NCI-H187 (cell line): ENCODE measurements at regions not wholly inside any gene's neighbourhood (a gene's known extent, or its start where the extent isn't known, plus 50 kb on each side); places are given as distances from the start of the nearest gene placed in this dataset.
"Not testable (repeated sequence)": the region's sequence is repeated elsewhere in the genome, so short reads cannot be mapped to it uniquely, and the experiment has no call there.

Experiments used
- DNase-seq, 2 experiments: peaks; one replicate each; lab custom pipeline; 2025; lab: John Stamatoyannopoulos, UW

GRCh38 chr1:187958207-187958606 is 1129.5 kb downstream of the PLA2G4A start:
- DNase-seq: no peak

GRCh38 chr1:187959062-187959461 is 1130.3 kb downstream of the PLA2G4A start:
- DNase-seq: no peak

GRCh38 chr1:187960125-187960638 is 1131.4 kb downstream of the PLA2G4A start:
- DNase-seq: no peak

- DNase-seq: no peak
Observed at GRCh38 chr1:187961895-187962294, 1133.1 kb downstream of the PLA2G4A start.

GRCh38 chr1:187971851-187972250 is 1143.1 kb downstream of the PLA2G4A start:
- DNase-seq: no peak

GRCh38 chr1:187977298-187977697 is 1148.5 kb downstream of the PLA2G4A start:
- no peak for DNase-seq

GRCh38 chr1:187985145-187985896 is 1156.6 kb downstream of the PLA2G4A start:
- DNase-seq: no peak

- DNase-seq: no peak
Observed at GRCh38 chr1:187985897-187986654, 1157.3 kb downstream of the PLA2G4A start.

GRCh38 chr1:187987236-187987776 is 1158.6 kb downstream of the PLA2G4A start:
- DNase-seq: no peak

GRCh38 chr1:187991944-187992343 is 1163.2 kb downstream of the PLA2G4A start:
- DNase-seq: no peak

DNA sequence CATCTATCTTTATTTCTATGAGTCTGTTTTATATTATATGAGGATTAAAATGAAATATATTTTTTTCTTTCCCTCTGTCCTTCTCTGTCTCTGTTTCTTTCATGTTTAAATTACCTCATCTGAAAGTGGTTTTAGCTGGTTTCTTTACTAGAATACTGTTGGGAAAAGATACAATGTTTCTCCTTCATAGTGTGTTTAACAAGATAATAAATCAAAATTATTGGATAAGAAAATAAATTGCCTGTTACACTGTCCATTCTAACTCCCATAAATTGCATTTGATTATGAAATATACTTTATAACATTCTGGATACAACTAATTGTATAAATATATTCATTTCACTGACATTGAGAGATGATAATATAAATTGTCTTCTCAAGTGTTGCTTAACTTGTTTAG is 1168.0 kb downstream of the PLA2G4A start:
- DNase-seq: no peak

GRCh38 chr1:187999973-188000372 is 1171.2 kb downstream of the PLA2G4A start:
- DNase-seq: no peak

DNA sequence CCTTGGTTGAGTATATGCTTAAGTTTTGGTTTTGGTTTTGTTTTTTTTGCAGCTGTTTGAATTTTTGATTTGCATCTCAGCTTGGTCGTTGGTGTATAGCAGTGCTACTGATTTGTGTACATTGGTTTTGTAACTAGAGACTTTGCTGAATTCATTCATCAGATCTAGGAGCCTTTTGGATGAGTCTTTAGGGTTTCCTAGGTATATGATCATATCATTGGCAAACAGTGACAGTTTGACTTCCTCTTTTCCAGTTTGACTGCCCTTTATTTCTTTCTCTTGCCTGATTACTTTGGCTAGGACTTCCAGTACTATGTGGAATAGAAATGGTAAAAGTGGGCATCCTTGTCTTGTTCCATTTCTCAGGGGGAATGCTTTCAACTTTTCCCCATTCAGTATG is 1174.9 kb downstream of the PLA2G4A start:
- not testable (repeated sequence) for DNase-seq

- DNase-seq: no peak
Observed at GRCh38 chr1:188004849-188005248, 1176.1 kb downstream of the PLA2G4A start.

DNA sequence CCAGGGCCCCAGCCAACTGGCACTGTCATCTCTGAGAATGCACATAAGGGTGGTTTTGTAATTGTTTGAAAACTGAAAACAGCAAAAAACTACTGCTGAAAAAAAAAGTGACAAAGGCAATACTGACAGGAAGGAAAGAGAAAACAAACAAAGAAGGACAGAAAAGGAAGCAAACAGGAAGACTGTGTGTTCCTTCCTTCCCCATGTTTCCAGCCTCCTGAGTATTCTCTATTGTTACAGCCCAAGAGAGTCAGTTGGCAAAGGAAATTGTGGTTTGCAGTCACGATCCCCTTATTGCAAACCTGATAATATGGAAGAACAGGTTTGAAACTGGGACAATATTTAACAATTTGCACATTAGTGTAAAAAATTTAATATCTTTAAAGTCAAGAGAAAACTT is 1177.6 kb downstream of the PLA2G4A start:
- no peak for DNase-seq

GRCh38 chr1:188013222-188013849 is 1184.6 kb downstream of the PLA2G4A start:
- not testable (repeated sequence) for DNase-seq

- no peak for DNase-seq
Observed at GRCh38 chr1:188017921-188018320, 1189.2 kb downstream of the PLA2G4A start.

- no peak for DNase-seq
Observed at GRCh38 chr1:188022661-188023060, 1193.9 kb downstream of the PLA2G4A start.

DNA sequence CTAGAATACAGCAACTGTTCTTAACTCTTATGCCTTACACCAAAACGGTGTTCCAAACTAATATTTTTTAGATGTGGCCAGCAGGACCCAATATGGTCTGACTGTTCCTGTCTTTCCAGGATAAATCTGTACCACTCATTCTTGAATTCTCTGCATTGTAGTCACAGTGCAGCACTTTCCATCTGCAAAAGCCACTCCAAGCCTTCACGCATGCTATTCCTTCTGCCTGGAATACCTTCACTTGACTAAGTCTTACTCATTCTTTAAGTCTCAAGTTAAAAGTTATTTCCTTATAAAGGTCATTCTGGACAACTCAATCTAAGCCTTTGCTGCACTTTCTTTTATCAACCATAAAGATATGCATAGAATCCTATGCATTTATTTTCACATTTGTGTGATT is 1194.5 kb downstream of the PLA2G4A start:
- DNase-seq: no peak

GRCh38 chr1:188027613-188028012 is 1198.9 kb downstream of the PLA2G4A start:
- DNase-seq: no peak

DNA sequence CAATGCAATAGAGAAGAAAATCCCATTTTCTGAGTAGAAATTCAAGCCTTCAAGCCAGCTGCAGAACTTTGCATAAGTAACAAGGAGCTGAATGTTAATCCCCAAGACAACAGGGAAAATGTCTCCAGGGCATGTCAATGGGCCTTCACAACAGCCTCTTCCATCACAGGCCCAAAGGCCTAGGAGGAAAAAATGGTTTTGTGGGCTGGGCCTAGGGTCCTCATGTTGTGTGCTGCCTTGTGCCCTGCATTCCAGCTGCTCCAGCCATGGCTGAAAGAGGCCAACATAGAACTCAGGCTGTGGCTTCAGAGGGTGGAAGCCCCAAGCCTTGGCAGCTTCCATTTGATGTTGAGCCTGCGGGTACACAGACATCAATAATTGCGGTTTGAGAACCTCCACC is 1208.8 kb downstream of the PLA2G4A start:
- DNase-seq: not testable (repeated sequence)

GRCh38 chr1:188043536-188044245 is 1214.9 kb downstream of the PLA2G4A start:
- DNase-seq: no peak
